ENCODE measurements at regions not wholly inside any gene's neighbourhood (a gene's known extent, or its start where the extent isn't known, plus 50 kb on each side); places are given as distances from the start of the nearest gene placed in this dataset.

GRCh38 chr2:62309465-62310091, 113.7 kb downstream of the B3GNT2 start:
- no peak for TF ChIP-seq CTCF (IDR thresholded peaks at IDR 0.05; ENCODE audit: insufficient read depth, low read depth, low read length, missing control alignments)
- no peak for DNase-seq (ENCODE audit: low read depth)
- no peak overlapping the region for H3K4me3 ChIP-seq (ENCODE audit: low read length)

- no peak overlapping the region for H3K4me3 ChIP-seq (ENCODE audit: low read length)
Observed at GRCh38 chr2:62309081-62309464, 113.2 kb downstream of the B3GNT2 start.

DNA sequence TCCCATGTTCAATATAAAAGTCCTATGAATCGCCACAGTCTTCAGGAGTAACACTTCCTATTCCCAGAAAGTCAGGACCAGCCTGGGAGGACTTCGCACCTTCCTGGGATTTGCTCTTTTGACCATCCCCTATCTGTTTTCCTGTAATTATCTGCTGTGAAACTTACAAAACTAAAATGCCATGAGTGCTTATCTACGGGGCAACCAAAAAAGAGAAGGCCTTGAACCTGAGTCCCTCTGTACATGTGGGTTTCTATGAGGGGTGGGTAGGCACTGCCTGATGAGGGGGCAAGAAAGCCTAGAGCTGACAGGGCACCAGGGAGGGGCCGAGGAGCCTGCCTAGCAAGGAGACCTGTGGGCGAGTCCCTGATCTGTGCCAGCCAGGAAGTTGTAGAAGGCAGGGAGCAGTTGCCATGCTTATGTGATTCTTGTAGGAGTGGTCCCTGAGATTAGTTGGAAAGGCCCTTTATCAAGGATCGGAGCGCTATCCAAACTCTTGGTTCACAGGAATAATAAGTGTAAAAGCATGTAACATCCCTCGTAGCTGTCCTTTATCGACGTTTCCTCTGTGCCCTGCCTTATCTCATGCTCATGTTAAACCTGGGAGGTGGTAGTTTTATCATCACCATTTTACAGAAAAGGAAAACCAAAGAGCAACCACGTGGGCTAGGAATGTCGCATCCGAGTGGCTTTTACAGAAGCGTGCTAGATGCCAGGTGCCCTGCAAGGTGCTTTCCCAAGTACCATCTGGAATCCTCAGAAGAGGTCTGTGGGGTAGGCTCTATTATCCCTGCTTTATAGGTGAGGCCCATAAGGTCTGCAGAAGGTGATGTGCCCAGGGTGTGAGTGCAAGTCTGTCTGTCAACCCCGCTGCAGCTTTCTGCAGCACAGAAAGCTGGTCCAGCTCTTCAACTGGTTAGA, 111.8 kb downstream of the B3GNT2 start:
- H3K4me3 ChIP-seq (ENCODE audit: low read length), result no peak overlapping the region
- peak; percentile 58 for DNase-seq (ENCODE audit: low read depth)
- TF ChIP-seq CTCF (IDR thresholded peaks at IDR 0.05; ENCODE audit: insufficient read depth, low read depth, low read length, missing control alignments), result no peak

More at GRCh38 chr2:62309081-62309464, 113.2 kb downstream of the B3GNT2 start:
- no peak for TF ChIP-seq CTCF (IDR thresholded peaks at IDR 0.05; ENCODE audit: insufficient read depth, low read depth, low read length, missing control alignments)
- DNase-seq (ENCODE audit: low read depth), result no peak

DNA sequence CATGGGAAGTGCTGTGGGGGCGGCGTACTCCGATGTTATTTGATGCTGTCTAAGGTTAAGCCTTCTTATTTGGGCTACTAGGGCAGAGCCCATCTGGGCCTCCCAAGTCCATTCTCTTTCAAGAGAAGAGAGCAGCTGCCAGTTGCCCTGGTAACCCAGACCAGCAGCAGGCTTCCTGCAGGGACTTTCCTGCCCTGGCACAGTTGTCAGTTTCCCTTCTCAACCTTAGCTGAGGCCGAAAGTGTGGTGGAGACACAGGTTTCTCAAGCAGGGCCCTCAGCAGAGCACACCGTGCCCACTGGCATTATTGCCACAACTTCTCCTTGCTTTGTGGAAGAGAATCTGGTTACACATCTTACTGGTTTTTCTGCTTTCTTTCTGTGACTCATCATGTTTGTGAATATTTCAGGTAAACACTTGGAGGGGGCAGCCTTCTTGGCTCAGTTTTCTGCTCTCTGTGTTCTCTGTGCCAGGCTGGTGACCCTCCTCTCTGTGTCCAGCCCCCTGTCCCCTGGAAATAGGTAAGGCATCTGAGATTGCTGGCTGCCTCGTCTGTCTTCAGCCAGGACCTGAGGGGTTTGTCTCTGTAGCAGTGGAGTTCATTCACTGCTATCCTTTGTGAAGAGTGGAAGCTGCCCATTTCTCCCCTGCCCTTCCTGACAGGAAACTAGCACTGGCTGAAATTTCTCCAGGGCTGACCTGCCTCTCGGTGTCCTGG, 111.0 kb downstream of the B3GNT2 start:
- no peak for TF ChIP-seq CTCF (IDR thresholded peaks at IDR 0.05; ENCODE audit: insufficient read depth, low read depth, low read length, missing control alignments)
- peak; percentile 96 for DNase-seq (ENCODE audit: low read depth)
- H3K4me3 ChIP-seq (ENCODE audit: low read length), result no peak overlapping the region

GRCh38 chr2:62305421-62306176, 109.7 kb downstream of the B3GNT2 start:
- no peak overlapping the region for H3K4me3 ChIP-seq (ENCODE audit: low read length)
- no peak for TF ChIP-seq CTCF (IDR thresholded peaks at IDR 0.05; ENCODE audit: insufficient read depth, low read depth, low read length, missing control alignments)
- DNase-seq (ENCODE audit: low read depth), result no peak
